Esophagus squamous epithelium (tissue), 5 donors: ENCODE measurements at regions not wholly inside any gene's neighbourhood (a gene's known extent, or its start where the extent isn't known, plus 50 kb on each side); places are given as distances from the start of the nearest gene placed in this dataset.

ENCODE experiments used
- DNase-seq: peaks from one replicate; lab custom pipeline; 2025; lab: John Stamatoyannopoulos, UW
- H3K27ac ChIP-seq, 4 donors: fragments of 200-600 bp; sonication (generic); one replicate each; pipeline ENCODE4 v1.5.1; 2016 to 2019; ENCODE audit warnings: mild to moderate bottlenecking in 1 of 4
- H3K27me3 ChIP-seq, 4 donors: fragments of 200-600 bp; sonication (generic); 1 replicate in 3 of 4; 2 replicates in 1 of 4; pipeline versions ENCODE4 v1.5.1 to v1.6.0; 2017 to 2021; ENCODE audit warnings: antibody characterized with exemption in 1 of 4
- H3K36me3 ChIP-seq, 3 donors: fragments of 200-600 bp; sonication (generic); one replicate each; pipeline ENCODE4 v1.5.1; 2016 to 2019
- H3K4me1 ChIP-seq, 3 donors: fragments of 200-600 bp; sonication (generic); one replicate each; pipeline ENCODE4 v1.5.1; 2017 to 2019
- H3K4me3 ChIP-seq, 4 donors: fragments of 200-600 bp; sonication (generic); 1 replicate in 3 of 4; 2 replicates in 1 of 4; pipeline ENCODE4 v1.5.1; 2016 to 2019; ENCODE audit warnings: mild to moderate bottlenecking in 2 of 4, moderate library complexity in 1 of 4
- H3K9me3 ChIP-seq, 3 donors: fragments of 200-600 bp; sonication (generic); one replicate each; pipeline ENCODE4 v1.5.1; 2016 to 2019
- CTCF ChIP-seq, 6 experiments: fragments of 450-650 bp in 4 of 6; fragments of 200-600 bp in 2 of 6; sonication (generic) in 2 of 6; IDR thresholded peaks; one replicate each; pipeline ENCODE4 v1.5.1; 2016 to 2019; ENCODE audit warnings: antibody characterized with exemption in 6 of 6, mild to moderate bottlenecking in 4 of 6, moderate library complexity in 4 of 6
- POLR2A ChIP-seq, 4 donors: fragments of 450-650 bp; IDR thresholded peaks; one replicate each; pipeline ENCODE4 v1.6.1; 2017; ENCODE audit warnings: antibody characterized with exemption in 4 of 4, mild to moderate bottlenecking in 4 of 4, moderate library complexity in 3 of 4
- WGBS, 2 donors: methylation state at CpG; one replicate each; pipeline ENCODE4 v1.1.5; 2018; 5-methylcytosine and 5-hydroxymethylcytosine counted together
- intact Hi-C: fragments of 100-400 bp; cut with DNase I; formaldehyde crosslinking; loops from one replicate; pipeline ENCODE4 v1.15.0; 2022
- donor health status: DM: yes; HTN: yes; CAD: no.

- no peaks in the 10 kb centered on the region for H3K9me3 ChIP-seq
- H3K27me3 ChIP-seq: no peaks in the 10 kb centered on the region
- WGBS, 2 donors: 74 to 75% methylated on average over 5 to 6 of the region's 7 CpGs
- no peak overlapping the region for H3K4me3 ChIP-seq
- no peak overlapping the region for H3K27ac ChIP-seq
- TF ChIP-seq POLR2A (IDR thresholded peaks at IDR 0.05) (no peak), CTCF (IDR thresholded peaks at IDR 0.05) (no peak)
- no peak for DNase-seq
- H3K4me1 ChIP-seq: no peaks in the 10 kb centered on the region
- intact Hi-C loops: no loop called here
- H3K36me3 ChIP-seq: no peaks in the 10 kb centered on the region
These were observed 1458.4 kb upstream of the CADM2 start for GRCh38 chr3:83500422-83500821.

DNA sequence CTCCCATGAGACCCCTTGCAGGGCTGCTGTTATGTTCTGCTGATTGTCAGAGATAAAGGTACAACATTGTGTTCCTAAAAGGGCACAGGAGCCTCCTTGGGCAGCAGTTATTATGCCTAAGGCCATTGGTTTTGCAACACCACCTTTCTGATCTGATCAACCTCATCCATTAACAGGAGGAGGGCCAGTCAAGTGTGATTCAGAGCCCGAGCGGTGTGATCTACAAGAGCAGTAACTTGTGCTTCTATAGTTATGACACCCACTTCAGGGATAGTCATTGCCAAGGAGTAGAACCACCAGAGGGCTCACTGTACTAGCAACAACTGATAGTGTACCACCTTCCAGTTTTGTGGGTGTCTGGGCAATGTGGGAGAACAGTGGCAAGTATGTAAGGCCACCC is 1457.9 kb upstream of the CADM2 start:
- DNase-seq: no peak
- intact Hi-C loops: no loop called here
- Histone ChIP-seq H3K36me3 (no peaks in the 10 kb centered on the region), H3K4me3 (no peak overlapping the region), H3K9me3 (no peaks in the 10 kb centered on the region), H3K4me1 (no peaks in the 10 kb centered on the region), H3K27me3 (no peaks in the 10 kb centered on the region), H3K27ac (no peak overlapping the region)
- TF ChIP-seq CTCF (IDR thresholded peaks at IDR 0.05) (no peak), POLR2A (IDR thresholded peaks at IDR 0.05) (no peak)
- 40 to 55% methylated on average over 2 of the region's 2 CpGs for WGBS, 2 donors

DNA sequence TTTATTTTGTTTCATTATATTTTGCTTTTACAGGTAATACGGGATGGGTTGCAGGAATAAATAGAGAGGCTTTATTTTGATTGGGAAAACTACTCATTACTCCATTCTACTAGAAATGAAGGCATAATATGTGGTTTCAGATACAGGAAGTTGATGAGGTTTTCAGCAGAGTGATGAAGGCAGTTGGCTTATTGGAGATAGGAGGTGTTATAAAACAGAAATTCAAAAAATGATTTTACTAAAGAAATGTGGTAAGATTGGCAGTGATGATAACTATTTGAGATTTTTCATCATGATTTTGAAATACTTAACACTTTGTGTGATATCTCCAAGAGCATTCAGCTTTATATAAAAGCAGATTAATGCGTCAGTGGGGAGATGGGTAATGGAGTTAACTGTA is 1445.7 kb upstream of the CADM2 start:
- H3K27me3 ChIP-seq: no peaks in the 10 kb centered on the region
- no peak for TF ChIP-seq POLR2A (IDR thresholded peaks at IDR 0.05)
- TF ChIP-seq CTCF (IDR thresholded peaks at IDR 0.05): no peak
- H3K9me3 ChIP-seq: no peaks in the 10 kb centered on the region
- no peak for DNase-seq
- no peak overlapping the region for H3K27ac ChIP-seq
- WGBS, 2 donors: 33 to 43% methylated on average over 2 of the region's 2 CpGs
- intact Hi-C loops: no loop called here
- no peak overlapping the region for H3K4me3 ChIP-seq
- H3K36me3 ChIP-seq: no peaks in the 10 kb centered on the region
- no peaks in the 10 kb centered on the region for H3K4me1 ChIP-seq

DNA sequence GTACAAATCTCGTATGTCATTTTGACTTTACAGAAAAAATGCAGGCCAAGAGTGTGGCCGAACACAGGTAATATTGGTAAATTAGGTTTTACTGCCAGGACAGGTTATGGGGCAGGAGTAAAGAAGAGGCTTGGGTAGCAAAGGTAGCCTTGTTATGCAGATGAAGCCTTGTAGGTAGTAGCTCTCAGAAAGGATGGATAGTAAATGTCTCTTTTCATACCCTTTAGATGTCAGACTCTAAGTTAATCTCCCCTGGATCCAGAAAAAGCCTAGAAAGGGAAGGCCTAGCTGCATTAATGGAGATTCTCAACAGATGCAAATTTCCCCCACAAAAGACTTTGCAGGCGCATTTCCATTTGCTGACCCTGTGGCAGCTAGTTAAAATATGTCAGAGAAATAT is 1445.1 kb upstream of the CADM2 start:
- WGBS, 2 donors: 44 to 49% methylated on average over 3 of the region's 3 CpGs
- TF ChIP-seq POLR2A (IDR thresholded peaks at IDR 0.05): no peak
- TF ChIP-seq CTCF (IDR thresholded peaks at IDR 0.05): no peak

GRCh38 chr3:83514130-83514914 is 1444.5 kb upstream of the CADM2 start:
- Histone ChIP-seq H3K27ac (no peak overlapping the region), H3K4me1 (no peaks in the 10 kb centered on the region), H3K9me3 (no peaks in the 10 kb centered on the region), H3K27me3 (no peaks in the 10 kb centered on the region), H3K4me3 (no peak overlapping the region), H3K36me3 (no peaks in the 10 kb centered on the region)
- intact Hi-C loops: no loop called here
- TF ChIP-seq POLR2A (IDR thresholded peaks at IDR 0.05) (no peak), CTCF (IDR thresholded peaks at IDR 0.05) (no peak)
- no peak for DNase-seq
- WGBS, 2 donors: 80 to 90% methylated on average over 6 of the region's 6 CpGs

More for the DNA sequence above, 1445.1 kb upstream of the CADM2 start:
- no peaks in the 10 kb centered on the region for H3K27me3 ChIP-seq
- H3K27ac ChIP-seq: no peak overlapping the region
- H3K4me1 ChIP-seq: no peaks in the 10 kb centered on the region
- intact Hi-C loops: no loop called here
- H3K36me3 ChIP-seq: no peaks in the 10 kb centered on the region
- no peak for DNase-seq
- H3K4me3 ChIP-seq: no peak overlapping the region
- no peaks in the 10 kb centered on the region for H3K9me3 ChIP-seq
